GM23338 (cell line): ENCODE measurements at regions not wholly inside any gene's neighbourhood (a gene's known extent, or its start where the extent isn't known, plus 50 kb on each side); places are given as distances from the start of the nearest gene placed in this dataset.

Experiments used
- ATAC-seq: fragments of 200-7000 bp; cut with Tn5 transposase; 3 replicates; pipeline ENCODE4 v1.9.1; 2020
- DNase-seq: peaks from one replicate; pipeline ENCODE4 v3.0.0-alpha.2; 2015; ENCODE audit warnings: low spot score
- H2AFZ ChIP-seq: fragments of 200-600 bp; sonication (generic); 2 replicates; pipeline ENCODE4 v1.8.0; 2016; ENCODE audit warnings: antibody characterized with exemption, mild to moderate bottlenecking, moderate library complexity
- H3F3A ChIP-seq: fragments of 200-600 bp; sonication (generic); replicated peaks from 2 replicates; pipeline ENCODE4 v1.8.0; 2017; ENCODE audit warnings: antibody characterized with exemption, mixed run types, low read depth
- H3K27ac ChIP-seq: fragments of 200-600 bp; sonication (generic); 2 replicates; pipeline ENCODE4 v1.6.1; 2016; ENCODE audit warnings: low read depth
- H3K27me3 ChIP-seq: fragments of 200-600 bp; sonication (generic); 2 replicates; pipeline ENCODE4 v1.8.0; 2016; ENCODE audit warnings: mild to moderate bottlenecking, mixed run types, moderate library complexity; ENCODE audit not compliant: insufficient read depth
- H3K36me3 ChIP-seq: fragments of 200-600 bp; sonication (generic); 2 replicates; pipeline ENCODE4 v1.8.0; 2016; ENCODE audit warnings: mild to moderate bottlenecking; ENCODE audit not compliant: insufficient read depth
- H3K4me1 ChIP-seq: fragments of 200-600 bp; sonication (generic); 2 replicates; pipeline ENCODE4 v1.8.0; 2016; ENCODE audit warnings: mild to moderate bottlenecking, moderate library complexity; ENCODE audit not compliant: insufficient read depth
- H3K4me2 ChIP-seq: fragments of 200-600 bp; sonication (generic); 2 replicates; pipeline ENCODE4 v1.7.1; 2017; ENCODE audit warnings: mixed run types
- H3K4me3 ChIP-seq: fragments of 200-600 bp; sonication (generic); 2 replicates; pipeline ENCODE4 v1.6.1; 2016; ENCODE audit warnings: mixed run types
- H3K79me2 ChIP-seq: fragments of 200-600 bp; sonication (generic); replicated peaks from 2 replicates; pipeline ENCODE4 v1.8.0; 2017; ENCODE audit warnings: mild to moderate bottlenecking; ENCODE audit not compliant: insufficient read depth
- H3K9me2 ChIP-seq: fragments of 200-600 bp; sonication (generic); 2 replicates; pipeline ENCODE4 v1.8.0; 2017; ENCODE audit not compliant: insufficient read depth
- H4K20me1 ChIP-seq: fragments of 200-600 bp; sonication (generic); replicated peaks from 2 replicates; pipeline ENCODE4 v1.8.0; 2017; ENCODE audit warnings: mild to moderate bottlenecking; ENCODE audit not compliant: insufficient read depth
- H3K27ac Mint-ChIP-seq: 2 replicates; pipeline ENCODE4 v1.8.0; 2020; ENCODE audit warnings: inconsistent platforms, mild to moderate bottlenecking, moderate library complexity, mixed read lengths
- H3K27me3 Mint-ChIP-seq: 3 replicates; pipeline ENCODE4 v1.8.0; 2022; ENCODE audit warnings: low read depth, mild to moderate bottlenecking, moderate library complexity, mixed read lengths, inconsistent platforms; ENCODE audit not compliant: insufficient read depth, poor library complexity
- H3K36me3 Mint-ChIP-seq: 3 replicates; pipeline ENCODE4 v1.8.0; 2021; ENCODE audit warnings: low read depth, mild to moderate bottlenecking, inconsistent platforms, moderate library complexity, mixed read lengths
- H3K4me1 Mint-ChIP-seq: 3 replicates; pipeline ENCODE4 v1.8.0; 2020; ENCODE audit warnings: mild to moderate bottlenecking, inconsistent platforms, mixed read lengths
- H3K4me3 Mint-ChIP-seq: 3 replicates; pipeline ENCODE4 v1.8.0; 2021; ENCODE audit warnings: moderate library complexity, mild to moderate bottlenecking, inconsistent platforms, mixed read lengths
- H3K9me3 Mint-ChIP-seq: 3 replicates; pipeline ENCODE4 v1.8.0; 2020; ENCODE audit warnings: moderate library complexity, mild to moderate bottlenecking, inconsistent platforms, mixed read lengths
- CREB1 ChIP-seq: fragments of 250-450 bp; sonication (Bioruptor Pico); IDR thresholded peaks from 2 replicates; pipeline ENCODE4 v1.5.0; 2020; ENCODE audit warnings: low read depth, mild to moderate bottlenecking, moderate library complexity
- CTCF ChIP-seq, 2 experiments: fragments of 200-600 bp in 1 of 2; sonication (generic) in 1 of 2; conservative IDR thresholded peaks; 2 replicates each; pipeline versions ENCODE4 v1.5.1 to v1.6.1; 2016 to 2017; ENCODE audit warnings: antibody characterized with exemption in 2 of 2, low read depth in 2 of 2, mild to moderate bottlenecking in 2 of 2, moderate library complexity in 1 of 2
- ETS1 ChIP-seq: IDR thresholded peaks from 2 replicates; pipeline ENCODE4 v1.6.1; 2016; ENCODE audit warnings: antibody characterized with exemption
- EZH2 ChIP-seq: fragments of 200-600 bp; sonication (generic); IDR thresholded peaks from one replicate; pipeline ENCODE4 v1.8.0; 2017; ENCODE audit warnings: antibody characterized with exemption, mild to moderate bottlenecking, low read depth; ENCODE audit not compliant: unreplicated experiment
- EZH2phosphoT487 ChIP-seq: fragments of 200-600 bp; sonication (generic); IDR thresholded peaks from one replicate; pipeline ENCODE4 v1.8.1; 2018; ENCODE audit warnings: antibody characterized with exemption; ENCODE audit not compliant: unreplicated experiment
- JUNB ChIP-seq: IDR thresholded peaks from one replicate; pipeline ENCODE4 v1.6.1; 2016; ENCODE audit warnings: antibody characterized with exemption; ENCODE audit not compliant: unreplicated experiment
- NANOG ChIP-seq: IDR thresholded peaks from 2 replicates; pipeline ENCODE4 v1.6.1; 2016; ENCODE audit warnings: antibody characterized with exemption, borderline replicate concordance
- STAT1 ChIP-seq: IDR thresholded peaks from one replicate; pipeline ENCODE4 v1.6.1; 2016; ENCODE audit warnings: antibody characterized with exemption; ENCODE audit not compliant: unreplicated experiment
- ZNF114 ChIP-seq: fragments of 250-450 bp; sonication (Bioruptor Pico); IDR thresholded peaks from 2 replicates; pipeline ENCODE4 v1.5.0; 2020; ENCODE audit warnings: mild to moderate bottlenecking, moderate library complexity
- ZNF331 ChIP-seq: fragments of 250-450 bp; sonication (Bioruptor Pico); IDR thresholded peaks from 2 replicates; pipeline ENCODE4 v1.5.0; 2020; ENCODE audit warnings: low read depth, mild to moderate bottlenecking, moderate library complexity
- TF ChIP-seq, protein P1 (sequence below): fragments of 250-450 bp; sonication (Bioruptor Pico); IDR thresholded peaks from 2 replicates; pipeline ENCODE4 v1.5.0; 2020; ENCODE audit warnings: mild to moderate bottlenecking, moderate library complexity

DNA sequence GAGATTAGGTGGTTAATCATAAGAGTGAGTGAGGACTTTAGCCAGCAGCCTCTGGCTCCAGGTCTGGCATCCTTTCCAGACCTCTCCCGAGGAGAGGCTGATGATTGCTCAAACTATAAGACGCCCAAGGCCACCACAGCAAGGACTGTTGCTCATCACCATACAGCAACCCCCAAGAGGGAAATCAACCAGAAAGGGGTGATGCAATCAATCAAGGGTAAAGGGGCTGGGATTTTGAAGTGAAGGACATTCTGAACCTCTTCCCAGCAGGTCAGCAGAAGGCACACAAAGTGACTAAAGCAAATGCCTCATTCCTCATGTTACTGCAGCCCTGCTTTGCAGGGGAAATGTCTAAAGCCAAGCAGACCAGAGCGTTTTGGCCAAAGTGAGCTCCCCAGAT is 247.3 kb upstream of the IGF1R start:
- no peak overlapping the region for H3K4me2 ChIP-seq
- peaks cover 10% of the 10 kb centered on the region; the same call in 1 of the 2 replicates for H3K4me1 ChIP-seq
- 0 out of 3 replicates have a peak, but pooled peaks cover 2% of the 10 kb centered on the region for H3K9me3 Mint-ChIP-seq
- no peaks in the 10 kb centered on the region for H3K36me3 ChIP-seq
- H3F3A ChIP-seq, result no peaks in the 10 kb centered on the region
- DNase-seq (no peak), ATAC-seq (no peak)
- no peak overlapping the region for H3K27ac Mint-ChIP-seq
- H3K27me3 ChIP-seq, result no peaks in the 10 kb centered on the region
- H3K79me2 ChIP-seq, result no peaks in the 10 kb centered on the region
- no peak overlapping the region for H2AFZ ChIP-seq
- peaks cover 9% of the 10 kb centered on the region; the same call in 1 of the 3 replicates for H3K4me1 Mint-ChIP-seq
- no peak overlapping the region for H3K27ac ChIP-seq
- H3K4me3 Mint-ChIP-seq, result no peak overlapping the region
- H3K27me3 Mint-ChIP-seq, result no peaks in the 10 kb centered on the region
- TF ChIP-seq JUNB, result no peak
- no peak for TF ChIP-seq STAT1
- TF ChIP-seq ZNF331 (CRISPR knock-in tag), result no peak
- TF ChIP-seq CTCF (conservative IDR thresholded peaks at IDR 0.05; ENCODE audit: low read depth in 2 of 2), result no peak
- TF ChIP-seq ZNF114, result no peak
- TF ChIP-seq, protein P1, sequence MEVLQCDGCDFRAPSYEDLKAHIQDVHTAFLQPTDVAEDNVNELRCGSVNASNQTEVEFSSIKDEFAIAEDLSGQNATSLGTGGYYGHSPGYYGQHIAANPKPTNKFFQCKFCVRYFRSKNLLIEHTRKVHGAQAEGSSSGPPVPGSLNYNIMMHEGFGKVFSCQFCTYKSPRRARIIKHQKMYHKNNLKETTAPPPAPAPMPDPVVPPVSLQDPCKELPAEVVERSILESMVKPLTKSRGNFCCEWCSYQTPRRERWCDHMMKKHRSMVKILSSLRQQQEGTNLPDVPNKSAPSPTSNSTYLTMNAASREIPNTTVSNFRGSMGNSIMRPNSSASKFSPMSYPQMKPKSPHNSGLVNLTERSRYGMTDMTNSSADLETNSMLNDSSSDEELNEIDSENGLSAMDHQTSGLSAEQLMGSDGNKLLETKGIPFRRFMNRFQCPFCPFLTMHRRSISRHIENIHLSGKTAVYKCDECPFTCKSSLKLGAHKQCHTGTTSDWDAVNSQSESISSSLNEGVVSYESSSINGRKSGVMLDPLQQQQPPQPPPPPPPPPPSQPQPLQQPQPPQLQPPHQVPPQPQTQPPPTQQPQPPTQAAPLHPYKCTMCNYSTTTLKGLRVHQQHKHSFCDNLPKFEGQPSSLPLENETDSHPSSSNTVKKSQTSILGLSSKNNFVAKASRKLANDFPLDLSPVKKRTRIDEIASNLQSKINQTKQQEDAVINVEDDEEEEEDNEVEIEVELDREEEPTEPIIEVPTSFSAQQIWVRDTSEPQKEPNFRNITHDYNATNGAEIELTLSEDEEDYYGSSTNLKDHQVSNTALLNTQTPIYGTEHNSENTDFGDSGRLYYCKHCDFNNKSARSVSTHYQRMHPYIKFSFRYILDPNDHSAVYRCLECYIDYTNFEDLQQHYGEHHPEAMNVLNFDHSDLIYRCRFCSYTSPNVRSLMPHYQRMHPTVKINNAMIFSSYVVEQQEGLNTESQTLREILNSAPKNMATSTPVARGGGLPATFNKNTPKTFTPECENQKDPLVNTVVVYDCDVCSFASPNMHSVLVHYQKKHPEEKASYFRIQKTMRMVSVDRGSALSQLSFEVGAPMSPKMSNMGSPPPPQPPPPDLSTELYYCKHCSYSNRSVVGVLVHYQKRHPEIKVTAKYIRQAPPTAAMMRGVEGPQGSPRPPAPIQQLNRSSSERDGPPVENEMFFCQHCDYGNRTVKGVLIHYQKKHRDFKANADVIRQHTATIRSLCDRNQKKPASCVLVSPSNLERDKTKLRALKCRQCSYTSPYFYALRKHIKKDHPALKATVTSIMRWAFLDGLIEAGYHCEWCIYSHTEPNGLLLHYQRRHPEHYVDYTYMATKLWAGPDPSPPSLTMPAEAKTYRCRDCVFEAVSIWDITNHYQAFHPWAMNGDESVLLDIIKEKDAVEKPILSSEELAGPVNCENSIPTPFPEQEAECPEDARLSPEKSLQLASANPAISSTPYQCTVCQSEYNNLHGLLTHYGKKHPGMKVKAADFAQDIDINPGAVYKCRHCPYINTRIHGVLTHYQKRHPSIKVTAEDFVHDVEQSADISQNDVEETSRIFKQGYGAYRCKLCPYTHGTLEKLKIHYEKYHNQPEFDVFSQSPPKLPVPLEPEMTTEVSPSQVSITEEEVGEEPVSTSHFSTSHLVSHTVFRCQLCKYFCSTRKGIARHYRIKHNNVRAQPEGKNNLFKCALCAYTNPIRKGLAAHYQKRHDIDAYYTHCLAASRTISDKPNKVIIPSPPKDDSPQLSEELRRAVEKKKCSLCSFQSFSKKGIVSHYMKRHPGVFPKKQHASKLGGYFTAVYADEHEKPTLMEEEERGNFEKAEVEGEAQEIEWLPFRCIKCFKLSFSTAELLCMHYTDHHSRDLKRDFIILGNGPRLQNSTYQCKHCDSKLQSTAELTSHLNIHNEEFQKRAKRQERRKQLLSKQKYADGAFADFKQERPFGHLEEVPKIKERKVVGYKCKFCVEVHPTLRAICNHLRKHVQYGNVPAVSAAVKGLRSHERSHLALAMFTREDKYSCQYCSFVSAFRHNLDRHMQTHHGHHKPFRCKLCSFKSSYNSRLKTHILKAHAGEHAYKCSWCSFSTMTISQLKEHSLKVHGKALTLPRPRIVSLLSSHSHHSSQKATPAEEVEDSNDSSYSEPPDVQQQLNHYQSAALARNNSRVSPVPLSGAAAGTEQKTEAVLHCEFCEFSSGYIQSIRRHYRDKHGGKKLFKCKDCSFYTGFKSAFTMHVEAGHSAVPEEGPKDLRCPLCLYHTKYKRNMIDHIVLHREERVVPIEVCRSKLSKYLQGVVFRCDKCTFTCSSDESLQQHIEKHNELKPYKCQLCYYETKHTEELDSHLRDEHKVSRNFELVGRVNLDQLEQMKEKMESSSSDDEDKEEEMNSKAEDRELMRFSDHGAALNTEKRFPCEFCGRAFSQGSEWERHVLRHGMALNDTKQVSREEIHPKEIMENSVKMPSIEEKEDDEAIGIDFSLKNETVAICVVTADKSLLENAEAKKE (CRISPR knock-in tag), result no peak
- no peak for TF ChIP-seq EZH2phosphoT487
- TF ChIP-seq ETS1, result no peak
- TF ChIP-seq CREB1 (CRISPR knock-in tag), result no peak
- no peak for TF ChIP-seq NANOG
- no peak for TF ChIP-seq EZH2
- no peak overlapping the region for H3K4me3 ChIP-seq
- no peaks in the 10 kb centered on the region; the same call in 1 of the 2 replicates for H3K9me2 ChIP-seq
- H3K36me3 Mint-ChIP-seq, result peaks cover 3% of the 10 kb centered on the region; the same call in 1 of the 3 replicates
- no peaks in the 10 kb centered on the region for H4K20me1 ChIP-seq
